Sigmoid colon (tissue), 4 donors: ENCODE measurements at regions not wholly inside any gene's neighbourhood (a gene's known extent, or its start where the extent isn't known, plus 50 kb on each side); places are given as distances from the start of the nearest gene placed in this dataset.

ENCODE experiments used
- CTCF ChIP-seq, 4 experiments: fragments of 450-650 bp in 3 of 4; fragments of 200-600 bp in 1 of 4; IDR thresholded peaks; one replicate each; pipeline ENCODE4 v1.5.1; 2016 to 2019; ENCODE audit warnings: antibody characterized with exemption in 4 of 4, mild to moderate bottlenecking in 3 of 4, moderate library complexity in 2 of 4
- POLR2A ChIP-seq, 2 donors: fragments of 450-650 bp; IDR thresholded peaks; one replicate each; pipeline ENCODE4 v1.6.1; 2016; ENCODE audit warnings: antibody characterized with exemption in 2 of 2, mild to moderate bottlenecking in 2 of 2, moderate library complexity in 2 of 2
- POLR2AphosphoS5 ChIP-seq, 4 donors: sonication (generic); formaldehyde crosslinking; IDR thresholded peaks; one replicate each; pipeline ENCODE4 v1.6.1; 2017; ENCODE audit warnings: antibody characterized with exemption in 4 of 4

DNA sequence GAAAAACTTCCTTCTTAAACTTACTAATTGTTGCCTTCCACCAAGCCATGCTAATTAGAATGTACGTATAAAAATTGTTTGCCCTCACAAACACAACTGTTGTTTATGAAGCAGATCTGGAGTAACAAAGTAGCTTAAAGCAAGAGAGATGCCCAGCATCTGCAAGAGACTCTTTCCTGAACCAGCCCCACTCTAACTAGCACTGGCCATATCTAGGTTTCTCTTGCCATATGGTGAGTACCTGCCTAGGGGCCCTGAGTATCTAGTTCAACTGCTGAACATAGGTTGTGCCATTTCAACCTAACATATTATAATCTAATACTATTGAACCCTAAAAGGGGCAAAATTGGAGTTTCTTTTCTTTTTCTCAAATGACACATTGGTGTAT, 883.4 kb upstream of the B3GALT2 start:
- no peak for TF ChIP-seq CTCF (IDR thresholded peaks at IDR 0.05)
- no peak for TF ChIP-seq POLR2A (IDR thresholded peaks at IDR 0.05)
- no peak for TF ChIP-seq POLR2AphosphoS5 (IDR thresholded peaks at IDR 0.05)
